HG03060 (cell line): ENCODE measurements at regions not wholly inside any gene's neighbourhood (a gene's known extent, or its start where the extent isn't known, plus 50 kb on each side); places are given as distances from the start of the nearest gene placed in this dataset.

Experiments used
- ATAC-seq: cut with Tn5 transposase; IDR thresholded peaks from one replicate; pipeline ENCODE4 v1.9.1; 2021; ENCODE audit warnings: low read depth, moderate number of reproducible peaks; ENCODE audit not compliant: unreplicated experiment

- no peak for ATAC-seq
Measured at GRCh38 chr1:239025223-239025622, 361.1 kb upstream of the CHRM3 start.

DNA sequence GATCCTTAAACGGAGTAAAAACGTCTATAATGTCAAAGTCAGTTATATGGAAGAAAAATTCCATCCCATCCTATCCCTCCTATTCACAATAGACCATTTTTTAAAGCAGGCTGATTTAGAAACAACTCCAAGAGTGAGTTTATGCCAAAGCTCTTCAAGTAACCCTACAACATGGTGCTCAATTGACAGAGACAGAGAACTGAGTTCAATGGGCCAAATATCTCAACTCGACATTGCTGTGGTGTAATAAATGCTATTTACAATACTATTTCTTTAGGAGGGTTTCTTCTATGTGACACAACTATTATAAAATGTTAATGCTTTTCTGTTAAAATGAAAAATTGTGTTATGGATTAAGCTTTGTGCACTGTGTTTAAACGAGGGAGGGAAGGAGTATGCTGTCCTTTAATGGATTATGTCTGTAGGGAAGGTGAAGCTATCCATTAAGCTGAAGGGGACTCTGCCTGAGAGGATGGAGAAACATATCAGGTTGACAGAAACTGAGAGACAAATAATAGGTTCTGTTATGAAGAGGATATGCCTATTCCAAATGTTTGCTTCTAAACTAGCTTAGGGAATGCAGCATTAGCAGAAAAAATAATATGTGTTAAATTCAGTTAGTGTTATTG lies 362.5 kb upstream of the CHRM3 start:
- ATAC-seq: no peak

DNA sequence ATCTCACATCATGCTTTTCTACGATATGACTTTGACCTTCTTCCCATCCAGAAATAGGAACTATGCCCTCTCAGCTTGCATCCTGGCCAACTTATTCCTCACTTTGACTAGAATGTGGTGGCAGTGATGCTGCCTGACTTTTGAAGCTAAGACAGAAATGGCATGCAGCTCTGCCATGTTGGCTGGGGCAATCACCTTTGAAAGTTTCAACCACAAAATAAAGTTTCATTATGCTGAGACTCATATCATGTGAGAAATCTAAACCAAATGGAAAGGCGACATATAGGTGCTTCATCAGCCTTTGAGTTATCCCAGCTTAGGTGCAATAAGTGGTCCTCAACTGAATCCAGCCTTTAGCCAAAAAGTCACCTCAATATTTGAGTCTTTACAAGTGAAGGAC lies 370.0 kb upstream of the CHRM3 start:
- no peak for ATAC-seq

GRCh38 chr1:239011382-239011781 lies 375.0 kb upstream of the CHRM3 start:
- ATAC-seq: no peak

DNA sequence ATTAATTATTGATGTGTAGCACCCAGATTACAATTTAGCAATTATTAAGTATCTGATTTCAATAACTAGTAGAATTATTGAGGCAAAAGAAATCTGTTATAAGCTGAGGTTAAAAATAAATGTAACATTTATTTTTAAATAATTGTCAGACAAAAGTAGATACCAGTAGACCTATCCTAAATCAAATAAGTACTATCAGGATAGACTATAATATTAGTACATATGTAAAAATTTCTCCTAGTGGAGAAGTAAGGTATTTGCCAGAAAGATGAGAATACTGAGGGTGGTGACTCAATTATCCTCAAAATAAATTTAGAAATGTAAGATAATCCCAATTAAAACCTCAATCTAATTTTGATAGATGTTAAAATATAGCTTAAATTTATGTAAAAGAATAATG lies 377.8 kb upstream of the CHRM3 start:
- no peak for ATAC-seq

DNA sequence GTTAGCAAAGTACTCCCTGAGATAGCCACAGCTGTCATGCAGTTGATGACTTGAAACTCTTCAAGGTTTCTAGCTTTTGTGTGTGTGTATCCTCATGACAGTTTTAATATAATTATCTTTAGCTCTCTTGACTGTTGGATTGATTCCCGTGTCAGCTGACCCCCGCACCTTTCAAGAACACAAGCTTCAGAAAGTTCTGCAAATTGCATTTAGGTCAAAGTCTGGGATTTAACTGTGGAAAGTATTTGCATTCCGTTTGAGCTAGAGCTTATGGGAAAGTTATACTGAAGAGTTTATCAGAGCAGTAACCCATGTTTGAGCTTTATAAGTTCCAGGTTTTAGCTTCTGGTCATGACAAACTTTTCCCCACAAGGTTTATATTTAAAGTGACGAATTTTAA lies 380.1 kb upstream of the CHRM3 start:
- no peak for ATAC-seq

DNA sequence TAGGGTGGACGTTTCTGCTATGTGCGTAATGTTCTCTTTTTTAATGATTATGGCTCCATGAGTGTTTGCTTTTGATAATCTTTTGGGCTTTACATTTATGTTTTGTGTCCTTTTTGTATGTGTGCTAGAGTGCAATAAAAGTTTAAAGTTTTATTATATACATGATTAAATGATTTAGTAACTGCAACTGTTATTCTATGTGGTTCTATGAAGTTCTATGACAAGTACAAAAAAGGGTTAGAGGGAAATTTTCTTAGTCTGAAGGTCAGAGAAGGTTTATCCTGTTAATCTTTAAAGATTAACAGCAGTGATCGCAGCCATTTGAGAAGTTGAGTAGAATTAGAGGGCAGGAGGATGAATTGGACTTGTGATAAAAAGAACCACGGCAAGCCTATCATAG lies 386.4 kb upstream of the CHRM3 start:
- no peak for ATAC-seq

- ATAC-seq: no peak
Measured at GRCh38 chr1:238998577-238998976, 387.8 kb upstream of the CHRM3 start.

DNA sequence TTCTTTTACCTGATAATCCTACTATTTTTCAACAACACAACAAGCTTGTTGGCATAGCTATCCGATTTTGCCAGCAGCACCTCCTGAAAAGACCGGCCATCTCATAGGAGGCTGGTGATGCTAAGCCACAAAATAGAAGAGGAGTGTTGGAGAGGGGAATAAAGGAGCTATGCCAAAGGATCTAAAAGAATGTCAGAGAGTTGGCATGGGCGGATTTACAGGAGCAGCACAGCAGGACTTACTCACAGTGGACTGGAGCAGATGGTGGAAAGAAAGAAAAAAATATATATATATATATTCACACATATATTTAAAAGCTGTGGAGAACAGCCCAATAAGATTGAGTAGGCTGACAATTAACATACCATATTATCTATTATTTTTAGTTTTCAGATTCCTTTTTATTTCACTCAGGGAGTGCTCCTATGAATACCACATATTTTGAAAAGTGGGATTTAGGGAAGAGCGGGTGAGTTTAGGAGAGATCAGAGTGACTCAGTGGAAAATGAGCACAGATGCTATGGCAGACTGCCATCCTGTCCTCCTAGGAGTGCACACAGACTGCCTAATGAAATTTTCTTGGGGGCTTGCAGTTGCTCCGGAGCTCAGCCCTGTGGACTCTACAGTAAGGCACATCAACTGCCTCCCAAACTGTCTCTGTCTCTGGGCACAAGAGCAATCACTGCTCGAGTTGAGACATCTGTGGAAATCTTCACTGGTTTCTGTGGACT lies 394.4 kb upstream of the CHRM3 start:
- ATAC-seq: no peak

- no peak for ATAC-seq
Measured at GRCh38 chr1:238985312-238985711, 401.1 kb upstream of the CHRM3 start.

DNA sequence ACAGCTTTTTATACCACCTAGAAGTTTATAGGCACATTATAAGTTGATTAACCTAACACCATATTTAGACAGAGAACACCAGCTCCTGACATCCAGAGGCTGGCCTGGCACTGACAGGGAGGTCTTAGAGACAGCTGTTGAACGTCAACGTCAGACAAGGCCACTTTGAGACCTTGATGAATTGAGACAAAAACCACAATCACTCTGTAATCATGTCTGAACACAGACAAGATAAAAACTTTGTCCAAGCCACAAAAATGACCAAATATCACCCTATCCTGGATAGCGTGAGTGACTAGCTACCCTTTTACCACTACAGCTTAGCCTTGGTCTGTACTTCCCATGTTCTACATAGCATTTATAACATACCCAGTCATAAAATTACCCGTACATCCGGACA lies 403.6 kb upstream of the CHRM3 start:
- no peak for ATAC-seq

DNA sequence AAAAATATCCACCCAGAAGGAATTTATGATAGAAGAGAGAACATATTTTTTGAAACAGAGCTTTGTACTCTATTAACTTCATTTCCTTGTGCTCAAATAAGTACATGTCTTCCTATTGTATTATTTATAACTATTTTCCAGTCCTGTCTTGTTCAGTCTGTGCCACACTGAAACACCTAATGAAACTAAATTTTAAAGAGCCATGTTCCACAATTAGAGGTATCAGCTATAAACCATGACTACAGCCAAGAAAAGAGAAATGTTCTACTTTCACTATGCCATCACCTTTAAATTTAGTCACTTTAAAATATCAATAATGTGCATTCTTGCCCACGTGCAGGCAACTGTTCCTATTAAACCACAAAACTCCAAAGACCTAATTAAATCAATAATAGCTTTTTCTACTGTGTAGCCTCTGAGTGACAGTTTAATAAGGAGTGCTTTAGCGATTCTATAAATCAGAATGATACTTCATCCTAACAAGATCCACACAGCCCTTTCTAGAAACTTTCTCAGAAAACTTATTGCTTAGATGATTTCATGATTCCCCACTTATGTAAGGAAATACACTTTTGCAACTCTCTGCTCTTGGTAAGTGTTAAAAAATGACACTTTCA lies 404.9 kb upstream of the CHRM3 start:
- no peak for ATAC-seq

- no peak for ATAC-seq
Measured at GRCh38 chr1:238980053-238980452, 406.3 kb upstream of the CHRM3 start.

DNA sequence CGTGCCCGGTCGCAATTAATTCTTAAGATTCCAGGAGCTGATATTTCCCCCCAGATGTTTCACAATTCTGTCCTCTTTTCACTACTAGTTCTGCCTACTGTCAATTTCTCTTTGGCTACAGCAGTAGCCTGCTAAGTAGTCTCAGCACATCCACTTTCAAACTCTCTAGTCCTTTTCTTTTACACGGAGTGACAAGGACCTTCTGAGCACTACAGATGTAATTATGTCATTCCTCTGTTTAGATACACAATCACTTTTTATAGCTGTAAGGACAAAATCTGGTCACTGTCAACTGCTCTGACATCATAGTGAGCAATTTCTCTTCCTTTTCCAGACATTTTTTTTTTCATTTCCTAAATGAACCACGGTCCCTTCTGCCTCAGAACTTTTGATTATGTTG lies 421.7 kb upstream of the CHRM3 start:
- no peak for ATAC-seq

DNA sequence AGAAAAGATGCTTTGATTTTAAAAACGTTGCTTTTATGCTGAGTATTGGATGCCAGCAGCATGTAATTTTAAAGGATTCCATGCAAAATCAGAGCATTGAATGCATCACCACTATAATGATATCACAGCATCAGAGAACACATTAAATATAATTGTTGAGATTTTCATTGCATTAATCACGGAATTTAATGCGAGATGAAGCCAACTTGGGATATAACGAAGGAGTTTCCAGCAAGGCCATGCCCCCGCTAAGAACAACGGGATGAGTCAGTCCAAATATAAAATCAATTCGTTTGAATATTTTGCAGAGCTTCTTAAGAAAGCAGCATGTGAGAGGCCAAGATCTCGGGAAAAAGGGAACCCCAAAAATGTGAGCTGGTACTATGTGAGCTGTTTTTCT lies 423.4 kb upstream of the CHRM3 start:
- ATAC-seq: no peak

- ATAC-seq: no peak
Measured at GRCh38 chr1:238961790-238962189, 424.6 kb upstream of the CHRM3 start.

GRCh38 chr1:238960071-238960470 lies 426.3 kb upstream of the CHRM3 start:
- no peak for ATAC-seq

- ATAC-seq: no peak
Measured at GRCh38 chr1:238955934-238956333, 430.4 kb upstream of the CHRM3 start.

GRCh38 chr1:238954865-238955264 lies 431.5 kb upstream of the CHRM3 start:
- ATAC-seq: no peak

DNA sequence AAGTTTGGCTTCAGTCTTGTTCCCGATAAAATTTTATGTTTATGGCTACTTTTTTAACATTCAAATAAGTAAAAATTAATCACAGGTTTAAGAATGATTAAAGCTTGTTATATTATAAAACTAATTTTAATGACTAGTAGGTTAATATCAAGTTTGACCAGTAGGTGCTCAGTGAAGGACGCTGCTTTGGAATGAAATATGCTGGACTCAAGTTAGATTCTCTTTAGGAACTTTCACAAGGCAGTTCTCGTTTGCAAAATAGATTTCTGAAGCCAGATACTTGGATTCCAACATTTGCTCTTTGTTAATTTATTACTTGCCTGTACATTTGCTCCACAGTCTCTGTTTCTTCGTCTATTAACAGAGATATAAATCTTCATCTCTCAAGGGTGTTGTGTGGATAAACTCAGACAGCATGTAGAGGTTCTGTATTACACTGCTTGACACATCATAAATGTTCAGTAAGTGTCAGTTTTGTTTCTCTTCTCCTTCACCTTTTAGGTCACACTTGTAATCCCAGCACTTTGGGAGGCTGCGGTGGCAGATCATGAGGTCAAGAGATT lies 432.8 kb upstream of the CHRM3 start:
- ATAC-seq: no peak

DNA sequence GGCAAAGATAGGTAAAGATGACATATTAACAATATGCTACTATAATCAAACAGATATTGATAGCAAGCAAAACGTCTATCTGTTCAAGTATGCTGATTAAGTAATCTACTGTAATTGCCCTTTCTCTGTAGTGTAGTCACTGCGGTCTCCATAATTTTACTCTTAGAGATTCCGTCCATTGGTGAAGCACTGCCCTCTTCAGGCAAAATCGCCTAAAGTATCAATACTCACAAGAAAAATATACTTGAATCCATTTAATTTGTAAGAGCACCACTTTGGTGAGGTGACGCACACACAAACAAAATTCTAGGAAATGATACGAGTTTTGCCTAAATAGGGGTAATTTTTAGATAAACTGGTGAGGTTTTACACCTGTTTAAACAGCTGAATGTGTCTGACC lies 434.6 kb upstream of the CHRM3 start:
- ATAC-seq: no peak

- ATAC-seq: no peak
Measured at GRCh38 chr1:238950784-238951183, 435.6 kb upstream of the CHRM3 start.
